HG02981 (cell line): ENCODE measurements at regions not wholly inside any gene's neighbourhood (a gene's known extent, or its start where the extent isn't known, plus 50 kb on each side); places are given as distances from the start of the nearest gene placed in this dataset.

Source experiments
- ATAC-seq: cut with Tn5 transposase; IDR thresholded peaks from one replicate; pipeline ENCODE4 v1.9.1; 2021; ENCODE audit warnings: mild to moderate bottlenecking, moderate library complexity; ENCODE audit not compliant: unreplicated experiment

- ATAC-seq, result no peak
These were observed 211.9 kb upstream of the UMPS start for GRCh38 chr3:124518350-124518749.

DNA sequence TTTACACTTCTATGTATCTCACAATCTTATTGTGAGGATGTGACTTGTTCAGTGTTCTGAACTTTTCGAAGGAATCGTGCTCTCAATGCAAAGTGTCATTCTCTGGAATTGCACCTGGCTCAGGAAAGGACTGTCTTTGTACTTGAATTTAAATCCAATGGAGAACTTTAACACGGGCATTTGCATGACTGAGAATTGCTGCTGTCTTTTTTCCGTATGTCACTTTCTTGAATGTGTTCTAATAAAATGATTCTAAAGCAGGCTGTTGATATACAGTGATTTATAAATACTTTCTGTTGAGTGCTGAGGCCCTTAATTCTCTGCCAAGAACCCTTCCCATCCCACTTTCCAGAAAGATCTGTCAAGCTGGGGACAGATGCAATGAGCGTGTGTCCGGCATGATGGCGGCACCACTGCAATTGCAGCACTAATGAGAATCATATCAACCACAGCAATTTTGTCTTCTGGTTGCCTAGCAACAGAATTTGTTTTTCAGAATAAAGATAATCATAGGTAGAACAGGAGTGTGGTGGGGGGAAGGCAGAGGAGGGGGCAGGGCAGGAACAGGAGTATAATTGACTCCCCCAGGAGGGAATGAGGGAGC, 210.6 kb upstream of the UMPS start:
- no peak for ATAC-seq

- no peak for ATAC-seq
These were observed 209.3 kb upstream of the UMPS start for GRCh38 chr3:124520970-124521369.

DNA sequence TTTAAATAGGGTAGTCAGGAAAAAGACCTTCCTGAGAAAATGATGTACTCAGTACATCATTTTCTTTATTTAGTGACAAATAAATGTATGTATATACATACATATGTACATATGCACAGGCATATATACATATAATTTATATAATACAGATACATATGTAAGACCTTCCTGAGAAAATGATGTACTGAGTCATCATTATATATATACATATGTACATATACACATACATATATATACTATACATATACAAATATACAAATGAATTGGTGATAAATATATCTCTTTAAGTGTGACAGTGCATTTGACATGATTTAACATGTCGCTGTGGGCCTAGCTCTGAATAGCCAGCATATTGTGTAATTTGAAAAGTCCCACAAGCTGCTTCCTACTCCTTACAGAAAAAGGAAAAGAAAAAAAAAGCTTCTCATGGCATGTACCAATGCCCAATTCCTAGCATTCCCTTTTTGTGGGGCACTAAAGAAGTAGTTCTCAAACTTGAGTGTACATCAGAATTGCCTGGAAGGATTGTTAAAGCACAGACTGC, 208.1 kb upstream of the UMPS start:
- no peak for ATAC-seq

DNA sequence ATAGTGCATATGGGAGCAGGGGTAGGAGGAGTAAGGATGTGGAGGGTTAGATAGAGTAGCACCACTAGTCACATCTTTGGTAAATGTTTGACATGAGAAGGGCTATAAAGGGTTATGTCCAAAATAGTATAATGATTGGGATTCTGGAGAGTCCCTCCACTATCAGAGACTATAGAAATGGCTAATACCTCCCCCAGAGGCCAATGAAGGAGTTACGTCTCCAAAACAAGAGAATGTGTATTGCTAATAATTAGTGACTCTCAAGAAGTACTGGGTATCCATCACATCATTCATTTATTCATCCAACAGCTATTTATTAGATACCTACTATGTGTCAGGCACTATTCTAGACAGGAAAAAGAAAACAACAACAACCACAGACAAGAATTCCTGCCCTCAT, 203.7 kb upstream of the UMPS start:
- no peak for ATAC-seq

DNA sequence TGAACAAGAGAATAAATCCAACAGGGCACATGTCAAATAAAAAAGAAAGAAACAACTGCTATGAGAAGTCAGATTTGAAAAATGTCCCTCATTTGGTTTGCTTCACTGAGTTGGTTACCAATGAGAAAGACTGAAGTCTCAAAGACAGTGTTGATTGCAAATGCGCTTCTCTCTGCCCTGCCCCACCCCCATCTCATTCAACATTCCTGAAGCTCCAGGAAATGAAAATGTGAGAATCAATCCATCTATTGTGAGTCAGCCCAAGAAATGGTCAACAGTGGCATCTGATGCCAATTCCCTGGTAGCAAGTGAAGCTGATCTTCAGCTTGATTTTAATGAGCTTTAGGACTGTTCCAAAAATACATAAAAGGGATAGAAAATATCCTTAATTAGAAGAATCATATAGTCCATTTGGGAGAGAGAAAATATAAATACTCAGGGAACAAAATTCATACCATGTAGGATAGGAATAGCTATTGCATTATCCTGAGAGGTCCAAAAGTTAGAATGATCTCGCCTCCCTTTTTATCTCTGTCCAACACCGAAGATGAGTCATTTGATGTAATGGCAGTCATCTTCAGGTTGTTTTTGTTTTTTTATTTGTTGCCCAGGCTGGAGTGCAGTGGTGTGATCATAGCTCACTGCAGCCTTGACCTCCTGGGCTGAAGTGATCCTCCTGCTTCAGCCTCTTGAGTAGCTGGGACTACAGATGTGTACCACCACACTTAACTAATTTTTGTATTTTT, 200.3 kb upstream of the UMPS start:
- no peak for ATAC-seq

DNA sequence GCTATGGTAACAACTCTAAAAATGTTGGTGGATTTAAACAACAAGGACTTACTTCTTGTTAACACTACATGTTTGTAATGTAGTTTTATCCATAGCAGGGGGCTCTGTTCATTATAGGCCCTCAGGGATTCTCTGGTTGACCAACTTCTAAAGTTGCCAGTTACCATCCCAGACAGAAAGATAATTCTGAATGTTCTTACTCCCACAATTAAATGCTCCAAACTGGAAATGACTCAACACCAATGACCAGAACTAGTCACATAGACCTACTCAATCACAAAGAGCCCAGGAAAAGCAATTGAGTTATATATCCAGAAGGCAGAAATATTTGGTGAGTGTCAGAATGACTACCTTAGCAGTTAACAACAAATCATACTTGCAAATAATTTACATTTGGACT, 199.3 kb upstream of the UMPS start:
- no peak for ATAC-seq

- no peak for ATAC-seq
These were observed 198.2 kb upstream of the UMPS start for GRCh38 chr3:124532071-124532470.

DNA sequence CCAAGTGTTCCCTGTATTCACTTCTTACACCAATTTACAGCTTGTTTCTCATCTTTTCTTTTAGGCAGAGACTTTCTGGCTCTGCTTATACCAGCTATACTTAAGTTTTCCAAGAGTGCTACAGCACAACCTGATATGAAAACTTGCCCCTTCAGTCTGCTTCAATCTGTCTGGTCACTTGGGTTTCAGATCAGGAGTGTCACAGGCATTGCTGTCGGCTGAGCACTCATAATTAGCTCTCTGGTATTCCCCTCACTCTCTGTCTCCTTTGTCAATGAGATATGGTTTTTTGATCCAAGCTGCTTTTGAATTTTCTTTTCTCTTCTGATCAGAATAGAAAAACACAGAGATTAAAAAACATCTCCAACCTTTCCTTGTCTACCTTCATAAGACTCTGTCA, 194.9 kb upstream of the UMPS start:
- ATAC-seq, result no peak

DNA sequence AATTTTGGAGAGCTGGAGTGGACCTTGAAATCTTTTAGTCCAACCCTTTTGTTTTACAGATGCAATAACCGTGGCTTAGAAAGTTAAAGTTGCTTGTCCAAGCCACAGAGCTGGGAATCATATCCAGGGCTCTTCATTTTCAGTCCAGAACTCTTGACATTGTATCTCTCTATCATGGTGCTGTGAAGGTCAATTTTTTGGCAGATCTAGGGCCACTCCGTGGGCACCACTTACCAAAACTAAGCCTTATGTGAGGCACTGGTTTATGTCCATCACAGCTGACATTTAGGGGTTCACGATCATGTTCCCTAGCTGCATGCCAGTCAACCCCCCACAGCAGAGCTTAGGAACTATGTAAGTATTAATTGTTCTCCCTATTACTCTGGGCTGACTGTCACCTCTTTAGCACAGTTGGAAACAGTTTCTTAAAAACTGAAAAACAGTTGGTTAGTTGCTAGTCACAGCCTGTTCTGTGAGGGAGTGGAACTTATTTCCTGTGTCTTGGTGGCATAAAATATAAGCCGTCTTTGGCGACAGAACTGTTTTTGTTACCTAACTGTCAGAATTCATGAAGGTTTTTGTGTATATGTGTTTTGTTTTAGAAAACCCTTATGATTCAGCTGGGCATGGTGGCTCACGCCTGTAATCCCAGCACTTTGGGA, 189.6 kb upstream of the UMPS start:
- no peak for ATAC-seq

DNA sequence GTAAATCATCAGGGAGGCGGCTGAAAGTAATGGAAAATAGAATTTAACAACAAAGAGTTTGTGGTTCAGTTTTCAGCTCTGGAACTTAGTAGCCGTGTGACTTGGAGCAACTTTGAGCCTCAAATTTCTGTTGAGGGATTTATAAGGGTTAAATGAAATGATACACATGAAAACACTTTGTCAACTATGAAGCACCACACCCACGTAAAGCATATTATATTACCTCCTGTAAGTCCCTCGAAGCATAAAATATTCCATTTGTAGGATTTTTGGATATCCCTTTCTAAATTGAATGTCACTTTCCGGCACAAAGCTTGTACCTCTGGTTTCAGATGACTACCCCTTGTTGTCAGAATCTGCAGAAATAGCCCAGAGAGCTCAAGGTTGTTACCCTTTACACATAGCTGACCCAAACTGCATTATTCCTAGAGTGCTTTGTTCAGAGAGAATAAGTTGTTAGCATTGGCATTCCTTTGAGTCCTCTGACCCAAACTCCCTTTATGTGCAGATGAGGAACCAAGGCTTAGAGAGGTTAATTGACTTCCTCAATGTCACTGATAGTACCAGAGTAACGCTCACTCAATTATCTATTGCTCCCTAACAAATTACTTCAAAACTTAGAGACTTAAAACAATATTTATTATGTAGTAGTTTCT, 187.9 kb upstream of the UMPS start:
- no peak for ATAC-seq

DNA sequence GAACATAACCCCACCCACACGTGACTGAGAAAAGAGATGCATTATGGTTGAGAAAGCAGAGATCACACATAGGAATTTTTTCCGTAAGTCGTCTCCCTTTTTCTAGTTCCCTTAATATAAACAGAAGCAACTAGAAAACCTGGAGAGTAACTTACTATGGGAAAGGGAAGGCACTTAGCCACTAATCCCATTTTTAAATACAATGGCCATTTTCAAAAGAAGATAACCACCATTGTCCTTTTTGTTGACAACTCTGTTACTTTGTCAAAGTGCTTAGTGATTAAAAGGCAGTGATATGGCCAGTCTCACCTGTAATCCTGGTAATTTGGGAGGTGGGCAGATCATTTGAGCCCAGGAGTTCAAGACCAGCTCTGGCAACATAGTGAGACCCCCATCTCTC, 184.4 kb upstream of the UMPS start:
- no peak for ATAC-seq

DNA sequence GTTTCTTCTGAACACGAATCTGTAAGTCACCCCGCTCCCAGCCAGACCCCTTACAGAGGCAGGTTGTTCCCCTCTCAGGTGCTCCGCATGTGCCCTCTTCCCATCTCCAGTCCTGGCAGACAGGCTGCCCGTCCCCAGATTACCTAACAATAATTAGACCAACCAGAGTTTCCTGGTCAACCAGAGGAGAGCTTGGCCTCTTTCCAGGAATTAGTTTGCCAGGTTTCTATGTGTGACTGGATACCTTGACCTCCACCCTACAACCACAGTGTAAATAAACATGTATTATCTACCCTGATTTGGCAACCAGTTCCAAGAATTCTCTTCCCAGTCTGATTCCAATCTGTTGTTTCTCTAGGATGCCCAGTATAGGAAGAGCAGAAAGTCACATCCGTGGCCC, 178.0 kb upstream of the UMPS start:
- no peak for ATAC-seq

GRCh38 chr3:124553178-124553577, 177.1 kb upstream of the UMPS start:
- no peak for ATAC-seq

DNA sequence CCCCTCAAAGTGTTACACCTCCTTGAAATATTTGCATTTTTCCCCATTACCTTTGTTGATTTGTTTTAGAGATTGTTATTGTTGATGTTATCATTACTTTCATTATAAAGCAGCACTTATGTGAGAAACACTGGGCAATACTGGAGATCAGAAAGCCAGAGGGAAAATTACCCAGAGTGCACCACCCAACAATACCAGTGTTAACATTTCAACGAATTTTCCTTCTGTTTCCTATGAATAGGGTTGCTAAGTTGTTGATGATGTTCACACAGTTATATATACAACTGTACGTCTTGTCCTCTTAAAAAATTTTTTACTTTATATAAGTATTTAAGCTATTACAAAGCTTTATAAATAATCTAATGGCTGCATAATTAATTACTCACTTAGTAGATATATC, 173.6 kb upstream of the UMPS start:
- ATAC-seq, result no peak

GRCh38 chr3:124557433-124558232, 172.6 kb upstream of the UMPS start:
- ATAC-seq, result no peak

DNA sequence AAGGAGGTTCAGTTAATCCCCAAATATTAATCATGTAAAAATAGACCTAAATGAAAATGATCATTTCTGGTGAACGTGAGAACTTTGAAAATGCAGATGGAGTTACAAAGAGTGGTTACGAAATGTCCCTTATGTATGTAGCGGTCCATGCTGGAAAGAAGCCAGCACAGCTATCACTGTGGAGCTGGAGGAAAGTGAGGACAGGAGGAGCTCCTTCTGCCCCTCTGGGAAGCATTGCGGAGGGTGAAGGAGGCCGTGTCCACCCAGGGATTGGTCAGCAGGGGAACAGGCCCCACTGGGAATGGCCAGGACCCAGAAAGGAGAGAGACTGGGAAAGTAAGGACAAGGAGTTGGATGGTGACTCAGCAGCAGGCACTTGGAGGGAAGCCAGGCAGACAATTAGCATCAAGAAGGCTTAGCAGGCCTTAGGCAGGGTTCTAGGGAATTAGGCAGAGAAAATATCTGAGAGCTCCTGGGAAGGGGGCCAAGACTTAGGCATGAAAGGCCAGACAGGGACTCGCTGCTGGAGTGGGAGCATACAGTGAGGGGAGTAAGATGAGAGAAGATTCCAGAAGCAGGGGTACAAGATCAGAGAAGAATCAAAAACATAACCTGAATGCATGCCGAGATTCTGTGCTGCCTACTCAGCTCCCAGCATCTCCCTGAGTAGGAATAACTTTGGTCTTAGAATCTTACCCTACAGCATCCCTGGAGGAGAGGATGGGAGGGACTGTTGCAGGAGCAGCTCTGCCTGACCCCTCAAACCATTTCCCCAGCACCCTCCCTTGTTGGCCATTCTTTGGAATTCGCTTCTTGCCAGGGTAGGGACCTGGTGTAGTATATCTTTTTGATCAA, 171.0 kb upstream of the UMPS start:
- ATAC-seq, result no peak

DNA sequence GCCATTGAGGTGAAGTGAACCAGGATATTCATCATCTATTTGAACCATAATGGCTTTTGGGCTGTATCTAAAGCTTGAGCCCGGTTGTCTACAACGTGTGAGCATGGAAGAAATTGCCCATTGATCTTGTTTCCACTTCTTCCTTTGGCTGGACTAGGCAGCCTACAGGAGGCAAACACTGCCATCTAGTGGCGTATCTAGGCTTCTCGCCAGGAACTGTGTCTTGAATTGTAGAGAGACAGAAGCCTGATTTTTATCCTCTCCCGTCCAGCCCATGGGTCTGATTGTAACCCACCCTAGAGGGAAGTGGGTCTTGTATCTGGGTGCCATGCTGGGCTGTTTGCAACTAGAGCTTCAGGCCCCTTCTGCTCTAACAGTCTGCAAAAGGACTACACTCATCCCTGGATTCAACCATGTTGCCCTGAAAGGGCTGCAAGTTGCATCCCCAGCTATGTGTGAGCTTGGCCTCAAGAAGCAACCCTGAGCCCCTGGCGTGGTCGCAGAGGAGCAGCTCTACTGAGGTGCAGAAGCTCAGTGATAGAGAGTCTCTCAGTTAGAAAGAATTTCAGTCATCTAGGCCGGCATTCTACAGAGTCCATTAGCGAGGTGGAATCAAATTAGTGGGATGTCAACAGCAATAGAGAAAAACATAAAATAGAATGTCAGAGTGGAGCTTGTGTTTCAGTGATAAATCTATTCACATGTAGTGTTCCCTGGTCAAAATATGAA, 170.2 kb upstream of the UMPS start:
- ATAC-seq, result no peak

DNA sequence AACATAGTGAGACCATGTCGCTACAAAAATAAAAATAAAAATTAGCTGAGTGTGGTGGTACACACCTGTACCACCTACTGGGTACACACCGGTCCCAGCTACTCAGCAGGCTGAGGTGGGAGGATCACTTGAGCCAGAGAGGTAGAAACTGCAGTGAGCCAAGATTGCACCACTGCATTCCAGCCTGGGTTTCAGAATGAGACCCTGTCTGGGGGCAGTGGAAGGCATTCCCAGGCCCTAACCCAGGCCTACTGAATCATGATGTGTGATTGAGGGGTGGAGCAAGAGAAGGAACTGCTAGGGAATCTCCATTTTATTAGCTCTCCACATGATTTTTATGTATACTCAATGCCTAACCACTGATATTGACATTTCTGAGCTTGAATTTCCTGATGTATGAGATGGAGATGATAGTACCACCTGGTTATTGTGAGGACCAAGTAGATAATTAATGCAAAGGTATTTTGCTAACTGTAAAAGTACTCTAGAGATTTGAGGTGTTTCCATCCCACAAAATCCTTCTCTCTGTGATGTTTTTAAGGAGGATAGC, 169.5 kb upstream of the UMPS start:
- no peak for ATAC-seq
